ENCODE measurements at regions not wholly inside any gene's neighbourhood (a gene's known extent, or its start where the extent isn't known, plus 50 kb on each side); places are given as distances from the start of the nearest gene placed in this dataset.

DNA sequence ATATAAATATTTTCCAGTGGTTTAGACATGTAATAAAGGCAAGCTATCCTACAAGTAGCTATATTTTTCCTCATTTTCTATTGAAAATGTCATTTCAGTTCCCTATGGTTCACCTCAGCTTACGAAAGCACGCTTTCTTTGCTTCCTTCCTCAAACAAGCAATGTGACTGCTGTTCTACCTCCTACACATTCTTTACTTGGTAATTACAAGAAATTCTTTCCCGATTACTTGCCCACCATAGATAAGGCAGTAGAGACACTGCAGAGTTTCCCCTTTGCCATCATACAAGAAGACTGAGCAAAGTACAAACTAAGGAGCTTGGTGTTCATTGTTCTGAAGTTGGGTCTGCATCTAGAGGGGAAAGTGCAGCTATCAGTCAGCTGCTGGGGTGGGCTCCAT is 249.4 kb downstream of the CRPPA start:
- POLR2A ChIA-PET (ENCODE audit: partially characterized antibody) = no interaction called here
- Mint-ChIP-seq H3K4me1 (no peaks in the 10 kb centered on the region), H3K4me3 (no peak overlapping the region), H3K27ac (no peak overlapping the region), H3K36me3 (no peaks in the 10 kb centered on the region), H3K27me3 (no peaks in the 10 kb centered on the region), H3K9me3 (peaks cover 0 to 7% (median under 1%) of the 10 kb centered on the region in 8 donors)
- Histone ChIP-seq H3K27me3 (ENCODE audit: insufficient read depth, low read length) (no peaks in the 10 kb centered on the region), H3K27ac (ENCODE audit: low read depth, low read length) (no peak overlapping the region), H3K36me3 (ENCODE audit: insufficient read depth, low read length) (no peaks in the 10 kb centered on the region), H3K4me3 (ENCODE audit: low read length in 2 of 2) (no peak overlapping the region), H3K4me1 (ENCODE audit: insufficient read depth, low read length) (no peaks in the 10 kb centered on the region), H3K9me3 (ENCODE audit: control insufficient read depth in 1 of 2, low read length in 2 of 2) (no peaks in the 10 kb centered on the region)
- CTCF ChIA-PET (ENCODE audit: partially characterized antibody) = no interaction called here
- DNase-seq = no peak
- intact Hi-C loops (cut with micrococcal nuclease) = no loop called here

GRCh38 chr7:16170671-16171070 is 250.7 kb downstream of the CRPPA start:
- no peak overlapping the region for H3K27ac Mint-ChIP-seq
- H3K4me1 Mint-ChIP-seq = no peaks in the 10 kb centered on the region
- Histone ChIP-seq H3K4me3 (ENCODE audit: low read length in 2 of 2) (no peak overlapping the region), H3K9me3 (ENCODE audit: control insufficient read depth in 1 of 2, low read length in 2 of 2) (no peaks in the 10 kb centered on the region), H3K27me3 (ENCODE audit: insufficient read depth, low read length) (no peaks in the 10 kb centered on the region), H3K27ac (ENCODE audit: low read depth, low read length) (no peak overlapping the region), H3K36me3 (ENCODE audit: insufficient read depth, low read length) (no peaks in the 10 kb centered on the region), H3K4me1 (ENCODE audit: insufficient read depth, low read length) (no peaks in the 10 kb centered on the region)
- H3K36me3 Mint-ChIP-seq = no peaks in the 10 kb centered on the region
- H3K9me3 Mint-ChIP-seq = peaks cover 0 to 7% (median 2%) of the 10 kb centered on the region in 8 donors
- ChIA-PET CTCF (ENCODE audit: partially characterized antibody) (no interaction called here), POLR2A (ENCODE audit: partially characterized antibody) (no interaction called here)
- no peaks in the 10 kb centered on the region for H3K27me3 Mint-ChIP-seq
- DNase-seq = no peak
- H3K4me3 Mint-ChIP-seq = no peak overlapping the region
- intact Hi-C loops (cut with micrococcal nuclease) = no loop called here

- intact Hi-C loops (cut with micrococcal nuclease) = no loop called here
- Mint-ChIP-seq H3K4me1 (no peaks in the 10 kb centered on the region), H3K27me3 (no peaks in the 10 kb centered on the region), H3K9me3 (peaks cover 0 to 7% (median 3%) of the 10 kb centered on the region in 8 donors), H3K4me3 (no peak overlapping the region), H3K27ac (no peak overlapping the region), H3K36me3 (no peaks in the 10 kb centered on the region)
- POLR2A ChIA-PET (ENCODE audit: partially characterized antibody) = no interaction called here
- Histone ChIP-seq H3K27me3 (ENCODE audit: insufficient read depth, low read length) (no peaks in the 10 kb centered on the region), H3K27ac (ENCODE audit: low read depth, low read length) (no peak overlapping the region), H3K4me1 (ENCODE audit: insufficient read depth, low read length) (no peaks in the 10 kb centered on the region), H3K9me3 (ENCODE audit: control insufficient read depth in 1 of 2, low read length in 2 of 2) (no peaks in the 10 kb centered on the region), H3K4me3 (ENCODE audit: low read length in 2 of 2) (no peak overlapping the region), H3K36me3 (ENCODE audit: insufficient read depth, low read length) (no peaks in the 10 kb centered on the region)
- DNase-seq = no peak
- CTCF ChIA-PET (ENCODE audit: partially characterized antibody) = no interaction called here
Measured at GRCh38 chr7:16169537-16169936, 251.8 kb downstream of the CRPPA start.

DNA sequence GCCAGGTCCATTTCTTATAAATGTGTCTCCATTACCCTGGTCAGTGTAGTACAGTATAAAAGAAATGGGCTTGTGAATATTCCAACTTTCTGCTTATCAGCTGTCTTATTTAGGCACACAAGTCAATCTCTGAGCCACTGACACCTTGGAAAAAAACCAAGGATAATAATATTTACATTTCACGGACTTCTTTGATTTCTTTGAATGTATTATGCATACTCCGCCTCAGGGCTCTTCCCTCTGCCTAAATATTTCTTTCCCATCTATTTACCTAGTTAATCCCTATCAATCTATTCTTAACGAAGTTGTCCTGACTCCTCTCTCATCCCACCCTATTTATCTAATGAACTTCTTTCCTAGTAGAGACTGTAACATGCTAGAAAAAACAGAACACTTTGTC is 253.8 kb downstream of the CRPPA start:
- H3K27ac Mint-ChIP-seq = no peak overlapping the region

DNA sequence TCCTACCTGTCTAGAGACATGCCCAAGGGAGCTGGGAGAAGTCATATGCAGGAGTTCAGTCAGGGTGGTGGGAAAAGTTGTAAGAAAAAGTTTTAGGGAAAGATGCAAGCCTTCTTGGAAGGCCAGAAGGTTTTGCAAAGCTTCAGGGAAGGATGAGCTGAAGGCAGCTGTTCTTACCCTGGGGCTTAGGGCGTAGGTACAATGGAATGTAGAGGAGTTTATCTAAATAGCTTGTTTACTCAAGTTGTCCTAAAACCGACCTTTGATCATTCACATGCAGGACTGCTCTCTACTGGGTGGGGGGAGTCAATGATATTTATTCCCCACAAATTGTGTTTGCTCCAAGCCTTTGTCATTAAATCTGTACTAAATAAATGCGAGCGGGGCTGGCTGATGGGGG is 277.0 kb downstream of the CRPPA start:
- H3K4me3 Mint-ChIP-seq = peak overlapping the region in 1 of 8 donors; percentile 10
- Histone ChIP-seq H3K4me1 (ENCODE audit: insufficient read depth, low read length) (no peaks in the 10 kb centered on the region), H3K36me3 (ENCODE audit: insufficient read depth, low read length) (no peaks in the 10 kb centered on the region), H3K9me3 (ENCODE audit: control insufficient read depth in 1 of 2, low read length in 2 of 2) (no peaks in the 10 kb centered on the region), H3K27ac (ENCODE audit: low read depth, low read length) (no peak overlapping the region), H3K4me3 (ENCODE audit: low read length in 2 of 2) (no peak overlapping the region), H3K27me3 (ENCODE audit: insufficient read depth, low read length) (no peaks in the 10 kb centered on the region)
- CTCF ChIA-PET (ENCODE audit: partially characterized antibody) = no interaction called here
- peaks cover 3 to 44% (median 29%) of the 10 kb centered on the region in 8 donors for H3K9me3 Mint-ChIP-seq
- POLR2A ChIA-PET (ENCODE audit: partially characterized antibody) = no interaction called here
- intact Hi-C loops (cut with micrococcal nuclease) = no loop called here
- no peak overlapping the region for H3K27ac Mint-ChIP-seq
- H3K27me3 Mint-ChIP-seq = no peaks in the 10 kb centered on the region
- no peak for DNase-seq
- no peaks in the 10 kb centered on the region for H3K4me1 Mint-ChIP-seq
- no peaks in the 10 kb centered on the region for H3K36me3 Mint-ChIP-seq

More for the DNA sequence above, 253.8 kb downstream of the CRPPA start:
- no peaks in the 10 kb centered on the region for H3K4me1 Mint-ChIP-seq
- Histone ChIP-seq H3K27ac (ENCODE audit: low read depth, low read length) (no peak overlapping the region), H3K9me3 (ENCODE audit: control insufficient read depth in 1 of 2, low read length in 2 of 2) (no peaks in the 10 kb centered on the region), H3K27me3 (ENCODE audit: insufficient read depth, low read length) (no peaks in the 10 kb centered on the region), H3K4me1 (ENCODE audit: insufficient read depth, low read length) (no peaks in the 10 kb centered on the region), H3K36me3 (ENCODE audit: insufficient read depth, low read length) (no peaks in the 10 kb centered on the region), H3K4me3 (ENCODE audit: low read length in 2 of 2) (no peak overlapping the region)
- H3K4me3 Mint-ChIP-seq = no peak overlapping the region
- DNase-seq = no peak
- CTCF ChIA-PET (ENCODE audit: partially characterized antibody) = no interaction called here
- POLR2A ChIA-PET (ENCODE audit: partially characterized antibody) = no interaction called here
- no peaks in the 10 kb centered on the region for H3K27me3 Mint-ChIP-seq
- intact Hi-C loops (cut with micrococcal nuclease) = no loop called here
- no peaks in the 10 kb centered on the region for H3K36me3 Mint-ChIP-seq
- H3K9me3 Mint-ChIP-seq = peaks cover 3 to 17% (median 8%) of the 10 kb centered on the region in 8 donors

DNA sequence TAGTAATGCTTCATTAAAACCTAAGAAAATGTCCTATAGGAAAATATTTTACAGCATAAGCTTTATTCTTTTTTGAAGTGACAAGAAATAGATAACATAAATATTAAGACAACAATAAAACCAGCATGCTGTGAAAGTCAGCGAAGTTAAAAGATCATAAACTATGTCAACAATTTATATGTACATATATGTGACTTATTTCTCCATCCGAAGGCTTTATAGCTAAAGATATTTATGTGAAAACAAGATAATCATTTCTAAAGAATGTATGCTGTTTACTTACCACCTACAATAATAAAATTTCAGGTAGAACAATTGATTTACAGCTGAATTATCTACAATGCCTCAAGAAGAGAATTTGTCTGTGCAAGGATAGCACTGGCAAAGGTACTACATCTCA is 283.4 kb downstream of the CRPPA start:
- ChIA-PET POLR2A (ENCODE audit: partially characterized antibody) (no interaction called here), CTCF (ENCODE audit: partially characterized antibody) (no interaction called here)
- no peaks in the 10 kb centered on the region for H3K4me1 ChIP-seq (ENCODE audit: insufficient read depth, low read length)
- no peak overlapping the region for H3K4me3 Mint-ChIP-seq
- H3K27ac ChIP-seq (ENCODE audit: low read depth, low read length) = no peak overlapping the region
- no peak overlapping the region for H3K4me3 ChIP-seq (ENCODE audit: low read length in 2 of 2)
- no peaks in the 10 kb centered on the region for H3K9me3 Mint-ChIP-seq
- intact Hi-C loops (cut with micrococcal nuclease) = no loop called here
- no peaks in the 10 kb centered on the region for H3K36me3 ChIP-seq (ENCODE audit: insufficient read depth, low read length)
- H3K27me3 Mint-ChIP-seq = no peaks in the 10 kb centered on the region
- no peak for DNase-seq
- H3K4me1 Mint-ChIP-seq = no peaks in the 10 kb centered on the region
- no peaks in the 10 kb centered on the region for H3K9me3 ChIP-seq (ENCODE audit: control insufficient read depth in 1 of 2, low read length in 2 of 2)
- no peaks in the 10 kb centered on the region for H3K36me3 Mint-ChIP-seq
- H3K27ac Mint-ChIP-seq = no peak overlapping the region
- H3K27me3 ChIP-seq (ENCODE audit: insufficient read depth, low read length) = no peaks in the 10 kb centered on the region

DNA sequence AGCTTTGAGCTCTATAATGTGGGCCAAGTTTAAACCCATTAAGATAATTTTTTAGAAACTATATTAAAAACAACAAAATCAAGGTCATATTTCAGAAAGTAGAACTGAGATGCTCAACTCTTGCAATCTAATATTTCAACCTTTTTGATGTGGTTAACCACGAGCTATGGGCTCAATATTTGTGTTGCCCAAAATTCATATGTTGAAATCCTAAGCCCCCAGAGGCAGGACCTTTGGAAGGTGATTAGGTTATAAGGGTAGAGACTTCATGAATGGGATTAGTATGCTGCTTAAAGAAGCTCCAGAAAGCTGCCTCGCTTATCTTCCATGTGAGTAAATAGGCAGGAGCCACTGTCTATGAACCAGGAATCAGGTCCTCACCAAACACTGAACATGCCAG is 284.4 kb downstream of the CRPPA start:
- no peaks in the 10 kb centered on the region for H3K36me3 Mint-ChIP-seq
- Histone ChIP-seq H3K4me3 (ENCODE audit: low read length in 2 of 2) (no peak overlapping the region), H3K27me3 (ENCODE audit: insufficient read depth, low read length) (no peaks in the 10 kb centered on the region), H3K4me1 (ENCODE audit: insufficient read depth, low read length) (no peaks in the 10 kb centered on the region), H3K9me3 (ENCODE audit: control insufficient read depth in 1 of 2, low read length in 2 of 2) (no peaks in the 10 kb centered on the region), H3K27ac (ENCODE audit: low read depth, low read length) (no peak overlapping the region), H3K36me3 (ENCODE audit: insufficient read depth, low read length) (no peaks in the 10 kb centered on the region)
- no peak overlapping the region for H3K27ac Mint-ChIP-seq
- ChIA-PET CTCF (ENCODE audit: partially characterized antibody) (no interaction called here), POLR2A (ENCODE audit: partially characterized antibody) (no interaction called here)
- intact Hi-C loops (cut with micrococcal nuclease) = no loop called here
- DNase-seq = no peak
- H3K27me3 Mint-ChIP-seq = no peaks in the 10 kb centered on the region
- no peak overlapping the region for H3K4me3 Mint-ChIP-seq
- H3K9me3 Mint-ChIP-seq = no peaks in the 10 kb centered on the region
- H3K4me1 Mint-ChIP-seq = no peaks in the 10 kb centered on the region

DNA sequence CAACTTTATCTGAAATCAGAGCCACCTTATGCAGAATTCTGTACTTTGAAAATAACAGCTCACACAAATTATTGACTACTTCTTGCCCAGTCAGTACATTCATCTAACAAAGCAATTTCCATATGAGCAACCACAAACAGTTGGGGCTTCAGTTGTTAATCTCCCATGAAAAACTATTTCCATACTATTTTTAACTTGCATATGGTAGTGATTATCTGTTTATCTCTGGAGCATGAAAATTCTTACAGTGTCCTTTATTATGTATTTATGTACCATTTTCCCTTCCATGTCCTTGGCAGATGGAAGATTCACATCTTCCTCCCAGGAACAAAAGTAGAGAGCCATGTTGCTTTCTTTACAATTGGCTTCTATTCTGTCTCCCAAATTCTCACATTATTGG is 285.7 kb downstream of the CRPPA start:
- Histone ChIP-seq H3K9me3 (ENCODE audit: control insufficient read depth in 1 of 2, low read length in 2 of 2) (no peaks in the 10 kb centered on the region), H3K27me3 (ENCODE audit: insufficient read depth, low read length) (no peaks in the 10 kb centered on the region), H3K4me1 (ENCODE audit: insufficient read depth, low read length) (no peaks in the 10 kb centered on the region), H3K27ac (ENCODE audit: low read depth, low read length) (no peak overlapping the region), H3K36me3 (ENCODE audit: insufficient read depth, low read length) (no peaks in the 10 kb centered on the region), H3K4me3 (ENCODE audit: low read length in 2 of 2) (no peak overlapping the region)
- Mint-ChIP-seq H3K4me3 (no peak overlapping the region), H3K27ac (no peak overlapping the region), H3K36me3 (no peaks in the 10 kb centered on the region), H3K4me1 (no peaks in the 10 kb centered on the region), H3K9me3 (no peaks in the 10 kb centered on the region), H3K27me3 (no peaks in the 10 kb centered on the region)
- POLR2A ChIA-PET (ENCODE audit: partially characterized antibody) = no interaction called here
- DNase-seq = no peak
- intact Hi-C loops (cut with micrococcal nuclease) = no loop called here
- CTCF ChIA-PET (ENCODE audit: partially characterized antibody) = no interaction called here

Data from CD4-positive, alpha-beta memory T cell (primary cell).